ENCODE measurements at regions not wholly inside any gene's neighbourhood (a gene's known extent, or its start where the extent isn't known, plus 50 kb on each side); places are given as distances from the start of the nearest gene placed in this dataset.

GRCh38 chr3:144148356-144148755, 176.7 kb downstream of the DIPK2A start:
- no peaks in the 10 kb centered on the region for H3K27me3 ChIP-seq (ENCODE audit: insufficient read depth)
- no peak for ATAC-seq
- no peaks in the 10 kb centered on the region for H3K79me2 ChIP-seq (replicated peaks; ENCODE audit: insufficient read depth)
- DNase-seq (ENCODE audit: low spot score): no peak
- H3K4me3 Mint-ChIP-seq: no peak overlapping the region
- no peaks in the 10 kb centered on the region for H3K36me3 Mint-ChIP-seq (ENCODE audit: low read depth)
- no peaks in the 10 kb centered on the region for H3K4me1 ChIP-seq (ENCODE audit: insufficient read depth)
- H2AFZ ChIP-seq: no peak overlapping the region
- H3K9me3 Mint-ChIP-seq: no peaks in the 10 kb centered on the region
- no peak overlapping the region for H3K4me2 ChIP-seq
- no peaks in the 10 kb centered on the region for H4K20me1 ChIP-seq (replicated peaks; ENCODE audit: insufficient read depth)
- no peak for TF ChIP-seq ZNF331 (CRISPR knock-in tag; IDR thresholded peaks at IDR 0.05; ENCODE audit: low read depth)
- 0 out of 2 replicates have a peak, but pooled peaks cover 13% of the 10 kb centered on the region for H3K9me2 ChIP-seq (ENCODE audit: insufficient read depth)
- H3K27ac ChIP-seq (ENCODE audit: low read depth): no peak overlapping the region
- H3F3A ChIP-seq (replicated peaks; ENCODE audit: low read depth): no peaks in the 10 kb centered on the region
- no peaks in the 10 kb centered on the region for H3K27me3 Mint-ChIP-seq (ENCODE audit: insufficient read depth, low read depth, poor library complexity)
- H3K4me1 Mint-ChIP-seq: no peaks in the 10 kb centered on the region
- no peaks in the 10 kb centered on the region for H3K36me3 ChIP-seq (ENCODE audit: insufficient read depth)
- H3K4me3 ChIP-seq: no peak overlapping the region
- no peak overlapping the region for H3K27ac Mint-ChIP-seq

GRCh38 chr3:144151983-144152382, 180.4 kb downstream of the DIPK2A start:
- Histone ChIP-seq H3K27ac (ENCODE audit: low read depth) (no peak overlapping the region), H3K9me2 (ENCODE audit: insufficient read depth) (0 out of 2 replicates have a peak, but pooled peaks cover 13% of the 10 kb centered on the region), H3K4me1 (ENCODE audit: insufficient read depth) (no peaks in the 10 kb centered on the region), H4K20me1 (replicated peaks; ENCODE audit: insufficient read depth) (no peaks in the 10 kb centered on the region), H3K36me3 (ENCODE audit: insufficient read depth) (no peaks in the 10 kb centered on the region), H3K4me3 (no peak overlapping the region), H2AFZ (no peak overlapping the region), H3K79me2 (replicated peaks; ENCODE audit: insufficient read depth) (no peaks in the 10 kb centered on the region), H3F3A (replicated peaks; ENCODE audit: low read depth) (no peaks in the 10 kb centered on the region), H3K4me2 (no peak overlapping the region), H3K27me3 (ENCODE audit: insufficient read depth) (no peaks in the 10 kb centered on the region)
- Mint-ChIP-seq H3K27me3 (ENCODE audit: insufficient read depth, low read depth, poor library complexity) (no peaks in the 10 kb centered on the region), H3K27ac (no peak overlapping the region), H3K9me3 (no peaks in the 10 kb centered on the region), H3K4me1 (no peaks in the 10 kb centered on the region), H3K4me3 (no peak overlapping the region), H3K36me3 (ENCODE audit: low read depth) (no peaks in the 10 kb centered on the region)
- DNase-seq (ENCODE audit: low spot score): no peak
- no peak for ATAC-seq
- no peak for TF ChIP-seq STAT1 (IDR thresholded peaks at IDR 0.05; ENCODE audit: unreplicated experiment)
- TF ChIP-seq EZH2phosphoT487 (IDR thresholded peaks at IDR 0.05; ENCODE audit: unreplicated experiment): no peak
- TF ChIP-seq POLR2AphosphoS5 (IDR thresholded peaks at IDR 0.05; ENCODE audit: low read depth): no peak
- TF ChIP-seq ZNF114 (CRISPR knock-in tag; IDR thresholded peaks at IDR 0.05): no peak
- TF ChIP-seq CTCF (conservative IDR thresholded peaks at IDR 0.05; ENCODE audit: low read depth in 2 of 2): no peak
- TF ChIP-seq ETS1 (IDR thresholded peaks at IDR 0.05): no peak
- no peak for TF ChIP-seq NANOG (IDR thresholded peaks at IDR 0.05; ENCODE audit: borderline replicate concordance)
- no peak for TF ChIP-seq EZH2 (IDR thresholded peaks at IDR 0.05; ENCODE audit: low read depth, unreplicated experiment)
- no peak for TF ChIP-seq JUNB (IDR thresholded peaks at IDR 0.05; ENCODE audit: unreplicated experiment)
- TF ChIP-seq REST (IDR thresholded peaks at IDR 0.05; ENCODE audit: unreplicated experiment): no peak
